Endodermal cell (in vitro differentiated cells): ENCODE measurements at regions not wholly inside any gene's neighbourhood (a gene's known extent, or its start where the extent isn't known, plus 50 kb on each side); places are given as distances from the start of the nearest gene placed in this dataset.

Experiments used
- DNase-seq: peaks from one replicate; pipeline ENCODE4 v3.0.0-alpha.2; 2017
- H3K27ac ChIP-seq: 2 replicates; pipeline ENCODE4 v1.5.1; 2013; ENCODE audit warnings: mild to moderate bottlenecking, low read depth, low read length, moderate library complexity
- H3K27me3 ChIP-seq: 2 replicates; pipeline ENCODE4 v1.6.1; 2013; ENCODE audit warnings: mild to moderate bottlenecking, low read length, moderate library complexity; ENCODE audit not compliant: insufficient read depth, control insufficient read depth, poor library complexity, severe bottlenecking
- H3K36me3 ChIP-seq: 2 replicates; pipeline ENCODE4 v1.7.0; 2013; ENCODE audit warnings: mild to moderate bottlenecking, low read length, moderate library complexity; ENCODE audit not compliant: control insufficient read depth, insufficient read depth
- H3K4me1 ChIP-seq: one replicate; pipeline ENCODE4 v1.7.0; 2013; ENCODE audit warnings: low read length; ENCODE audit not compliant: control insufficient read depth, insufficient read depth
- H3K4me3 ChIP-seq: 2 replicates; pipeline ENCODE4 v1.5.1; 2013; ENCODE audit warnings: mild to moderate bottlenecking, low read length, moderate library complexity
- H3K9ac ChIP-seq: 2 replicates; pipeline ENCODE4 v1.6.1; 2013; ENCODE audit warnings: mild to moderate bottlenecking, low read length, moderate library complexity; ENCODE audit not compliant: poor library complexity, severe bottlenecking; ENCODE audit errors: extremely low read depth
- H3K9me3 ChIP-seq: 2 replicates; pipeline ENCODE4 v1.6.1; 2013; ENCODE audit warnings: mild to moderate bottlenecking, low read length, moderate library complexity; ENCODE audit not compliant: control insufficient read depth
- H3K27ac Mint-ChIP-seq: 2 replicates; pipeline ENCODE4 v1.8.0; 2020; ENCODE audit warnings: mixed read lengths
- H3K27me3 Mint-ChIP-seq: 2 replicates; pipeline ENCODE4 v1.8.0; 2021; ENCODE audit warnings: mild to moderate bottlenecking, mixed read lengths; ENCODE audit not compliant: insufficient read depth
- H3K36me3 Mint-ChIP-seq: 2 replicates; pipeline ENCODE4 v1.8.0; 2020; ENCODE audit warnings: low read depth, mixed read lengths
- H3K4me1 Mint-ChIP-seq: 2 replicates; pipeline ENCODE4 v1.8.0; 2020; ENCODE audit warnings: mixed read lengths
- H3K4me3 Mint-ChIP-seq: 2 replicates; pipeline ENCODE4 v1.8.0; 2020; ENCODE audit warnings: mild to moderate bottlenecking, moderate library complexity, mixed read lengths
- H3K9me3 Mint-ChIP-seq: 2 replicates; pipeline ENCODE4 v1.8.0; 2020; ENCODE audit warnings: mild to moderate bottlenecking, mixed read lengths
- CTCF ChIP-seq: fragments of 200-600 bp; sonication (generic); conservative IDR thresholded peaks from 2 replicates; pipeline ENCODE4 v1.5.0; 2021; ENCODE audit warnings: antibody characterized with exemption, mild to moderate bottlenecking
- WGBS, 2 experiments: methylation state at CpG; one replicate each; pipeline versions ENCODE4 v1.1.5 to v1.1.7; 2013; ENCODE audit warnings: missing lambda C conversion rate in 2 of 2, mixed read lengths in 1 of 2; ENCODE audit not compliant: insufficient coverage in 1 of 2, insufficient read length in 1 of 2; 5-methylcytosine and 5-hydroxymethylcytosine counted together

GRCh38 chr10:3312403-3312940 is 139.9 kb upstream of the PITRM1 start:
- no peaks in the 10 kb centered on the region for H3K4me1 ChIP-seq
- 35 to 40% methylated on average over 12 of the region's 12 CpGs for WGBS, 2 experiments
- no peaks in the 10 kb centered on the region for H3K27me3 ChIP-seq
- no peaks in the 10 kb centered on the region for H3K36me3 ChIP-seq
- H3K9me3 ChIP-seq: no peaks in the 10 kb centered on the region
- no peak overlapping the region for H3K9ac ChIP-seq
- Mint-ChIP-seq H3K27me3 (peaks cover 17% of the 10 kb centered on the region), H3K36me3 (no peaks in the 10 kb centered on the region), H3K4me3 (no peak overlapping the region), H3K4me1 (peaks cover 20% of the 10 kb centered on the region), H3K9me3 (peaks cover under 1% of the 10 kb centered on the region), H3K27ac (no peak overlapping the region)
- DNase-seq: no peak
- TF ChIP-seq CTCF: no peak
- no peak overlapping the region for H3K27ac ChIP-seq
- H3K4me3 ChIP-seq: no peak overlapping the region

GRCh38 chr10:3310016-3310784 is 137.6 kb upstream of the PITRM1 start:
- no peak overlapping the region for H3K27ac ChIP-seq
- Mint-ChIP-seq H3K9me3 (no peaks in the 10 kb centered on the region), H3K4me3 (no peak overlapping the region), H3K36me3 (no peaks in the 10 kb centered on the region), H3K27me3 (peaks cover 12% of the 10 kb centered on the region), H3K4me1 (peaks cover 20% of the 10 kb centered on the region), H3K27ac (no peak overlapping the region)
- no peaks in the 10 kb centered on the region for H3K4me1 ChIP-seq
- H3K27me3 ChIP-seq: no peaks in the 10 kb centered on the region
- WGBS, 2 experiments: 80 to 82% methylated on average over 4 to 8 of the region's 8 CpGs
- H3K9ac ChIP-seq: no peak overlapping the region
- H3K4me3 ChIP-seq: no peak overlapping the region
- no peaks in the 10 kb centered on the region for H3K9me3 ChIP-seq
- H3K36me3 ChIP-seq: no peaks in the 10 kb centered on the region
- DNase-seq: no peak
- no peak for TF ChIP-seq CTCF

GRCh38 chr10:3306050-3306449 is 133.5 kb upstream of the PITRM1 start:
- Histone ChIP-seq H3K9me3 (no peaks in the 10 kb centered on the region), H3K4me3 (no peak overlapping the region), H3K9ac (no peak overlapping the region), H3K36me3 (no peaks in the 10 kb centered on the region), H3K27ac (no peak overlapping the region), H3K27me3 (no peaks in the 10 kb centered on the region), H3K4me1 (no peaks in the 10 kb centered on the region)
- Mint-ChIP-seq H3K27me3 (no peaks in the 10 kb centered on the region), H3K27ac (no peak overlapping the region), H3K36me3 (no peaks in the 10 kb centered on the region), H3K9me3 (no peaks in the 10 kb centered on the region), H3K4me3 (no peak overlapping the region), H3K4me1 (peaks cover 2% of the 10 kb centered on the region)
- no peak for TF ChIP-seq CTCF
- no peak for DNase-seq
- 75 to 95% methylated on average over 1 to 2 of the region's 2 CpGs for WGBS, 2 experiments
